ENCODE measurements at regions not wholly inside any gene's neighbourhood (a gene's known extent, or its start where the extent isn't known, plus 50 kb on each side); places are given as distances from the start of the nearest gene placed in this dataset.

- FAIRE-seq, result no peak
- CTCF ChIA-PET (ENCODE audit: low intra/inter-chr PET ratio), result no interaction called here
Observed at GRCh38 chr14:95614349-95614748, 71.9 kb upstream of the TCL1B start.

More at GRCh38 chr14:95614349-95614748, 71.9 kb upstream of the TCL1B start:
- ATAC-seq, result no peak
- POLR2A ChIA-PET, result interaction anchor here (0.6 to 0.7 kb wide), 2 partner anchors 160 to 1278 kb away, joined by 3 read pairs; no protein-coding TSS in a partner anchor
- Histone ChIP-seq H3K4me2 (ENCODE audit: insufficient read depth, low read length) (no peak overlapping the region), H3K4me1 (replicated peaks in 1 of 2; ENCODE audit: control insufficient read depth in 2 of 2, insufficient read depth in 2 of 2, low read length in 2 of 2) (no peaks in the 10 kb centered on the region), H3K9me1 (ENCODE audit: control insufficient read depth, insufficient read depth, low read length) (no peaks in the 10 kb centered on the region), H3K79me2 (ENCODE audit: control insufficient read depth, insufficient read depth, low read length) (no peaks in the 10 kb centered on the region), H3K4me3 (no peak overlapping the region), H3K36me3 (ENCODE audit: control insufficient read depth, insufficient read depth, low read length) (no peaks in the 10 kb centered on the region), H3K9me3 (replicated peaks; ENCODE audit: control insufficient read depth, insufficient read depth, low read depth, low read length) (no peaks in the 10 kb centered on the region), H3K9ac (ENCODE audit: insufficient read depth in 1 of 2, low read depth in 2 of 2, low read length in 2 of 2) (no peak overlapping the region), H3K27ac (ENCODE audit: extremely low read depth, low read depth, low read length) (no peak overlapping the region), H4K20me1 (replicated peaks; ENCODE audit: control insufficient read depth, insufficient read depth, low read length) (no peaks in the 10 kb centered on the region), H3K27me3 (ENCODE audit: control insufficient read depth in 2 of 2, insufficient read depth in 2 of 2, low read length in 2 of 2) (no peaks in the 10 kb centered on the region), H2AFZ (ENCODE audit: low read depth, low read length) (no peak overlapping the region)
- peak in 1 of 4 experiments; percentile 3 for DNase-seq (ENCODE audit: extremely low read depth in 1 of 4, low spot score in 3 of 4)
- intact Hi-C loops (cut with micrococcal nuclease) (no loop called here), in situ Hi-C loops (cut with MboI) (no loop called here)
- BruUV-seq (replicated peaks), result no TSS peak
- 0% methylated on average over 5 of the region's 5 CpGs for WGBS (ENCODE audit: insufficient coverage, low coverage, missing lambda C conversion rate)
- TF ChIP-seq RAD21 (CRISPR knock-in tag; conservative IDR thresholded peaks at IDR 0.05 in 1 of 2, IDR thresholded peaks at IDR 0.05 in 1 of 2) (peak in 1 of 2 experiments; percentile 20; a peak in 1 of 4 replicates), FOSL1 (tag; conservative IDR thresholded peaks at IDR 0.05) (peak; percentile 77), MCM7 (IDR thresholded peaks at IDR 0.05) (no peak), CTCF (IDR thresholded peaks at IDR 0.05 in 2 of 3, conservative IDR thresholded peaks at IDR 0.05 in 1 of 3; ENCODE audit: insufficient read depth in 2 of 3, low read depth in 1 of 3, low read length in 3 of 3) (peak in 1 of 3 experiments; percentile 13; a peak in 1 of 6 replicates)
- TF ChIP-seq, protein P1, sequence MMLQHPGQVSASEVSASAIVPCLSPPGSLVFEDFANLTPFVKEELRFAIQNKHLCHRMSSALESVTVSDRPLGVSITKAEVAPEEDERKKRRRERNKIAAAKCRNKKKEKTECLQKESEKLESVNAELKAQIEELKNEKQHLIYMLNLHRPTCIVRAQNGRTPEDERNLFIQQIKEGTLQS (IDR thresholded peaks at IDR 0.05), result 0 out of 2 replicates have a peak, but pooled peaks have one; percentile 34
- TF ChIP-seq, protein P1 (CRISPR knock-in tag; conservative IDR thresholded peaks at IDR 0.05), result no peak

Data from K562 (cell line).